ENCODE measurements at regions not wholly inside any gene's neighbourhood (a gene's known extent, or its start where the extent isn't known, plus 50 kb on each side); places are given as distances from the start of the nearest gene placed in this dataset.

- Histone ChIP-seq H3K36me3 (no peaks in the 10 kb centered on the region), H3K9me3 (no peaks in the 10 kb centered on the region), H3K4me3 (no peak overlapping the region), H3K27me3 (no peaks in the 10 kb centered on the region), H3K4me1 (ENCODE audit: insufficient read depth) (no peaks in the 10 kb centered on the region), H3K27ac (no peak overlapping the region)
- DNase-seq = no peak
- intact Hi-C loops (cut with DNase I) = no loop called here
- WGBS, 3 donors = 93 to 97% (median 97%) methylated on average over 13 of the region's 13 CpGs
- TF ChIP-seq EP300 (IDR thresholded peaks at IDR 0.05) (no peak), POLR2A (IDR thresholded peaks at IDR 0.05) (no peak)
- TF ChIP-seq, protein P1, sequence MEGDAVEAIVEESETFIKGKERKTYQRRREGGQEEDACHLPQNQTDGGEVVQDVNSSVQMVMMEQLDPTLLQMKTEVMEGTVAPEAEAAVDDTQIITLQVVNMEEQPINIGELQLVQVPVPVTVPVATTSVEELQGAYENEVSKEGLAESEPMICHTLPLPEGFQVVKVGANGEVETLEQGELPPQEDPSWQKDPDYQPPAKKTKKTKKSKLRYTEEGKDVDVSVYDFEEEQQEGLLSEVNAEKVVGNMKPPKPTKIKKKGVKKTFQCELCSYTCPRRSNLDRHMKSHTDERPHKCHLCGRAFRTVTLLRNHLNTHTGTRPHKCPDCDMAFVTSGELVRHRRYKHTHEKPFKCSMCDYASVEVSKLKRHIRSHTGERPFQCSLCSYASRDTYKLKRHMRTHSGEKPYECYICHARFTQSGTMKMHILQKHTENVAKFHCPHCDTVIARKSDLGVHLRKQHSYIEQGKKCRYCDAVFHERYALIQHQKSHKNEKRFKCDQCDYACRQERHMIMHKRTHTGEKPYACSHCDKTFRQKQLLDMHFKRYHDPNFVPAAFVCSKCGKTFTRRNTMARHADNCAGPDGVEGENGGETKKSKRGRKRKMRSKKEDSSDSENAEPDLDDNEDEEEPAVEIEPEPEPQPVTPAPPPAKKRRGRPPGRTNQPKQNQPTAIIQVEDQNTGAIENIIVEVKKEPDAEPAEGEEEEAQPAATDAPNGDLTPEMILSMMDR (IDR thresholded peaks at IDR 0.05) = no peak
Observed at GRCh38 chr14:48382961-48383360, 707.6 kb upstream of the MDGA2 start.

DNA sequence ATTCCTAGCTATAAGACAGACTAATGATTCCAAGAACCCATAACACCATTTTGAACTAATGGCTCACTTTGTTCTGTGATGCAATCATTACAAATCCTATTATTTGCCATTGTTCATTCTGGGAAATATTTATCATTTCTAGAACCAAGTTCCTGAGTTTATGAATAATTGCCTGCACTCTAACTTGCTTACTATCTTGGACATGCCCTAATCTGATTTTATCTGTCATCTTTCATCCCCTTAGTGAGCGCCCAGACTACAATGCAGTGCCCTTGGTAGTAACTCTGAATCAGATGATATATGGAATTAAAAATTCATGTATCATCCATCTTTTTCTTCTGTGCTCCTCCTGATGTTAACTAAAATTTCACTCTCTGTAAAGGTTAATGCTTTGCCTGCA is 703.1 kb upstream of the MDGA2 start:
- DNase-seq = no peak
- intact Hi-C loops (cut with DNase I) = no loop called here
- Histone ChIP-seq H3K27me3 (no peaks in the 10 kb centered on the region), H3K4me1 (ENCODE audit: insufficient read depth) (no peaks in the 10 kb centered on the region), H3K27ac (no peak overlapping the region), H3K9me3 (no peaks in the 10 kb centered on the region), H3K36me3 (no peaks in the 10 kb centered on the region), H3K4me3 (no peak overlapping the region)
- WGBS, 3 donors = 90 to 95% (median 92%) methylated on average over 1 of the region's 1 CpG
- no peak for TF ChIP-seq EP300 (IDR thresholded peaks at IDR 0.05)

- TF ChIP-seq EP300 (IDR thresholded peaks at IDR 0.05) = no peak
- TF ChIP-seq, protein P1 (IDR thresholded peaks at IDR 0.05) = no peak
- TF ChIP-seq POLR2A (IDR thresholded peaks at IDR 0.05) = no peak
- no peak for DNase-seq
- Histone ChIP-seq H3K4me3 (no peak overlapping the region), H3K36me3 (no peaks in the 10 kb centered on the region), H3K9me3 (no peaks in the 10 kb centered on the region), H3K27me3 (no peaks in the 10 kb centered on the region), H3K4me1 (ENCODE audit: insufficient read depth) (no peaks in the 10 kb centered on the region), H3K27ac (no peak overlapping the region)
- intact Hi-C loops (cut with DNase I) = no loop called here
- 7 to 12% (median 10%) methylated on average over 3 of the region's 3 CpGs for WGBS, 3 donors
Observed at GRCh38 chr14:48373981-48374380, 698.6 kb upstream of the MDGA2 start.

GRCh38 chr14:48350971-48351370 is 675.6 kb upstream of the MDGA2 start:
- Histone ChIP-seq H3K9me3 (no peaks in the 10 kb centered on the region), H3K27ac (no peak overlapping the region), H3K27me3 (no peaks in the 10 kb centered on the region), H3K36me3 (no peaks in the 10 kb centered on the region), H3K4me1 (ENCODE audit: insufficient read depth) (no peaks in the 10 kb centered on the region), H3K4me3 (no peak overlapping the region)
- TF ChIP-seq, protein P1 (IDR thresholded peaks at IDR 0.05) = no peak
- TF ChIP-seq EP300 (IDR thresholded peaks at IDR 0.05) = no peak
- no peak for TF ChIP-seq POLR2A (IDR thresholded peaks at IDR 0.05)
- intact Hi-C loops (cut with DNase I) = no loop called here
- no peak for DNase-seq
- WGBS, 3 donors = 37 to 51% (median 49%) methylated on average over 2 of the region's 2 CpGs

DNA sequence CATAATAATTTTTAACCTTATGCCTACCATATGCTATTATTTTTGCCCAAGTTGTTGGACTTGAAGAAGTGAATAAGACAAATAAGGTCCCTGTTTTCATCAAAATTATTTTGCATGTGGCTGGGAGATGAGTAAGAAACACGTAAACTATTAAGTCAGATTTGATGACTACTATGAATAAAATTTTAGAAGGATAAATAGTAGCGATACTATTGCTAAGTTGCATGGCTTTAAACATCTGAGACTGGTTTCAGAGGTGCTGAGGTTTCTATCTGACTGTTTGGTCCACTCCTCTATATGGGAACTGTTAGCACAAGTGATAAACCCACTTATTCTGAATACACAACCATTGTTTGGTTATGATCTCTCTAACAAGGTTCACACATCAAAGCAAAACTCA is 674.3 kb upstream of the MDGA2 start:
- H3K9me3 ChIP-seq = no peaks in the 10 kb centered on the region

More for the DNA sequence above, 674.3 kb upstream of the MDGA2 start:
- H3K27ac ChIP-seq = no peak overlapping the region
- DNase-seq = no peak
- intact Hi-C loops (cut with DNase I) = no loop called here
- TF ChIP-seq, protein P1 (IDR thresholded peaks at IDR 0.05) = no peak
- TF ChIP-seq POLR2A (IDR thresholded peaks at IDR 0.05) (no peak), EP300 (IDR thresholded peaks at IDR 0.05) (no peak)
- no peaks in the 10 kb centered on the region for H3K27me3 ChIP-seq
- WGBS, 3 donors = 90 to 94% (median 91%) methylated on average over 2 of the region's 2 CpGs
- no peaks in the 10 kb centered on the region for H3K36me3 ChIP-seq
- H3K4me1 ChIP-seq (ENCODE audit: insufficient read depth) = no peaks in the 10 kb centered on the region
- H3K4me3 ChIP-seq = no peak overlapping the region

Data from ovary (tissue), 7 donors.